IPS-20b (cell line): ENCODE measurements at regions not wholly inside any gene's neighbourhood (a gene's known extent, or its start where the extent isn't known, plus 50 kb on each side); places are given as distances from the start of the nearest gene placed in this dataset.
"Not testable (repeated sequence)": the region's sequence is repeated elsewhere in the genome, so short reads cannot be mapped to it uniquely, and the experiment has no call there.

ENCODE experiments used
- H3K27ac ChIP-seq: one replicate; pipeline ENCODE4 v1.5.1; 2013; ENCODE audit warnings: low read length
- H3K27me3 ChIP-seq: 2 replicates; pipeline ENCODE4 v1.6.1; 2013; ENCODE audit warnings: mild to moderate bottlenecking, low read length, inconsistent platforms; ENCODE audit not compliant: insufficient read depth
- H3K36me3 ChIP-seq: 2 replicates; pipeline ENCODE4 v1.6.1; 2013; ENCODE audit warnings: low read depth, mild to moderate bottlenecking, inconsistent platforms, low read length, moderate library complexity; ENCODE audit not compliant: insufficient read depth
- H3K4me1 ChIP-seq: 2 replicates; pipeline ENCODE4 v1.6.1; 2013; ENCODE audit warnings: mild to moderate bottlenecking, control low read depth, inconsistent platforms, low read length, moderate library complexity; ENCODE audit not compliant: insufficient read depth
- H3K4me3 ChIP-seq: 2 replicates; pipeline ENCODE4 v1.5.1; 2013; ENCODE audit warnings: mild to moderate bottlenecking, low read length, inconsistent platforms
- H3K9ac ChIP-seq: 2 replicates; pipeline ENCODE4 v1.6.1; 2013; ENCODE audit warnings: low read depth, mild to moderate bottlenecking, inconsistent platforms, low read length, moderate library complexity
- H3K9me3 ChIP-seq: 2 replicates; pipeline ENCODE4 v1.6.1; 2013; ENCODE audit warnings: mild to moderate bottlenecking, low read depth, low read length, inconsistent platforms; ENCODE audit not compliant: insufficient read depth

- Histone ChIP-seq H3K4me3 (no peak overlapping the region), H3K27me3 (no peaks in the 10 kb centered on the region), H3K36me3 (no peaks in the 10 kb centered on the region), H3K27ac (no peak overlapping the region), H3K9me3 (no peaks in the 10 kb centered on the region), H3K4me1 (peaks cover 7% of the 10 kb centered on the region; the same call in 1 of the 2 replicates), H3K9ac (no peak overlapping the region)
Observed at GRCh38 chr12:4190366-4191063, 83.0 kb upstream of the CCND2 start.

DNA sequence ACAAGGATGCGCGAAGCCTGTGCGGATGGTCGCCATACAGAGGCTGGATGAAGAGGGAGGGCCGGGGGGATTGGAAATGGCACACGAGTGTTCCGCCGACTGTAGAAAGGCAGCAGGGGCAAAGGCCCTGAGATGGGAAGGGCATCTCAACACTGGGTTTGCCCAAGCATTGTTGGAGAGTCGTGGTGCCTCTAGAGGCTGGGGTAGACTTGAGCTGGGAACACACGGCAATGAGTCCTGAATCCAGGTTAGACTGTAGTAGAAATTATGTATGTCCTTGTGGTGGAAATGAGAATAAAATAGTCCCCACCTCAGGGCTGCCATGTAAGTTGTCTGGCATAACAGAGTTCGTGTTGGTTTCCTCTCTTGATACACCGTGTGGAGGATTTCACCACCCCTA lies 83.8 kb upstream of the CCND2 start:
- no peaks in the 10 kb centered on the region for H3K9me3 ChIP-seq
- H3K36me3 ChIP-seq: no peaks in the 10 kb centered on the region
- peaks cover 7% of the 10 kb centered on the region; the same call in 1 of the 2 replicates for H3K4me1 ChIP-seq
- H3K4me3 ChIP-seq: no peak overlapping the region
- no peaks in the 10 kb centered on the region for H3K27me3 ChIP-seq
- no peak overlapping the region for H3K9ac ChIP-seq
- no peak overlapping the region for H3K27ac ChIP-seq

GRCh38 chr12:4187916-4188315 lies 85.6 kb upstream of the CCND2 start:
- Histone ChIP-seq H3K9ac (no peak overlapping the region), H3K27ac (no peak overlapping the region), H3K4me1 (no peaks in the 10 kb centered on the region; the same call in 1 of the 2 replicates), H3K36me3 (no peaks in the 10 kb centered on the region), H3K27me3 (no peaks in the 10 kb centered on the region), H3K9me3 (no peaks in the 10 kb centered on the region), H3K4me3 (no peak overlapping the region)

DNA sequence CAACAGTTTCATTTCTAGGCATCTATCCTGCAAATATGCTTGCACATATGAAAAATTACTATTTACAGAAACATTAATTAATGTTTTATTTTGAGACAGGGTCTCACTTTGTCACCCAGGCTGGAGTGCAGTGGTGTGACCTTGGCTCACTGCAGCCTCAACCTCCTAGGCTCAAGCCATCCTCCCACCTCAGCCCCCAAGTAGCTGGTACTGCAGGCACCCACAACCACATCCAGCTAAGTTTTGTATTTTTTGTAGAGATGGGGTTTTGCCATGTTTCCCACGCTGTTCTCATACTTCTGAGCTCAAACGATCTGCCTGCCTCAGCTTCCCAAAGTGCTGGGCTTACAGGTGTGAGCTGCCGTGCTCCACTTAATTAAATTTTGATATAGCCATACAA lies 86.2 kb upstream of the CCND2 start:
- not testable (repeated sequence) for H3K36me3 ChIP-seq, H3K27me3 ChIP-seq, H3K27ac ChIP-seq, H3K4me3 ChIP-seq, H3K9ac ChIP-seq, H3K9me3 ChIP-seq, H3K4me1 ChIP-seq

GRCh38 chr12:4178424-4179170 lies 95.0 kb upstream of the CCND2 start:
- no peaks in the 10 kb centered on the region for H3K27me3 ChIP-seq
- H3K27ac ChIP-seq: no peak overlapping the region
- no peaks in the 10 kb centered on the region for H3K36me3 ChIP-seq
- H3K4me3 ChIP-seq: no peak overlapping the region
- no peak overlapping the region for H3K9ac ChIP-seq
- H3K9me3 ChIP-seq: no peaks in the 10 kb centered on the region
- H3K4me1 ChIP-seq: peaks cover 3% of the 10 kb centered on the region; the same call in 1 of the 2 replicates

- no peak overlapping the region for H3K4me3 ChIP-seq
- H3K27ac ChIP-seq: no peak overlapping the region
- no peak overlapping the region for H3K9ac ChIP-seq
- H3K9me3 ChIP-seq: no peaks in the 10 kb centered on the region
- no peaks in the 10 kb centered on the region for H3K27me3 ChIP-seq
- peaks cover 3% of the 10 kb centered on the region; the same call in 1 of the 2 replicates for H3K4me1 ChIP-seq
- H3K36me3 ChIP-seq: no peaks in the 10 kb centered on the region
Observed at GRCh38 chr12:4177262-4177661, 96.3 kb upstream of the CCND2 start.

DNA sequence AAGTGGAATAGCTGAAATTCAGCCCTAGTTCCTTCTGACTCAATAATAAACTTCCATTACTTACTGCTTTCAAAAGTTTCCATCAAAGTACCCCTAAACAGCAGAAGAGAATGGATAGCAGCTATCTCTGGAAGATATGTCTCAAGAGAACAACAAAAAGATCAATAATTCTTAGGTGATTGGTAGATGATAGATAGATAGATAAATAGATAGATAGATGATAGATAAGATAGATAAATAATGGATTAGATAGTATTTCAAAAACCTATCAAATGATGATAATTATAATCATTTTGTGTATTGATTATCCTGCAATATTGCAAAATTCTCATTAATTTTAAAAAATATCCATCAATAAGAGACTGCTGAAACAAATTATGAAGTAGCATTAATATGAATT lies 97.4 kb upstream of the CCND2 start:
- H3K4me1 ChIP-seq: peaks cover 3% of the 10 kb centered on the region; the same call in 1 of the 2 replicates
- H3K27me3 ChIP-seq: no peaks in the 10 kb centered on the region
- H3K36me3 ChIP-seq: no peaks in the 10 kb centered on the region
- no peak overlapping the region for H3K27ac ChIP-seq
- no peak overlapping the region for H3K9ac ChIP-seq
- no peak overlapping the region for H3K4me3 ChIP-seq
- no peaks in the 10 kb centered on the region for H3K9me3 ChIP-seq

DNA sequence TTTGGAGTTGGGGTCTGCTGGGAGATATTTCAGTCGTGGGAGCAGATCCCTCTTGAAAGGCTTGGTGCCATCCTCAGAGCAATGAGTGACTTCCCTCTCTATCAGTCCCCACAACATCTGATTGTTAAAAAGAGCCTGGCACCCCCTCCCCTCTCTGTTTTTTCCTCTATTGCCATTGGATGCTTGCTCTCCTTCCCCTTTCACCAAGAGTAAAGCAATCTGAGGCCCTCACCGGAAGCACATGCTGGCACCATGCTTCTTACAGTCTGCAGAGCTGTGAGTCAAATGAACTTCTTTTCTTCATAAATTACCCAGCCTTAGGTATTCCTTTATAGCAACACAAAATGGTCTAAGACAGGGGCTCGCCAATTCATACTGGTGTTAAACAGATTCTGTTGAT lies 99.1 kb upstream of the CCND2 start:
- Histone ChIP-seq H3K9ac (no peak overlapping the region), H3K27ac (no peak overlapping the region), H3K4me1 (peaks cover 3% of the 10 kb centered on the region; the same call in 1 of the 2 replicates), H3K9me3 (no peaks in the 10 kb centered on the region), H3K27me3 (no peaks in the 10 kb centered on the region), H3K4me3 (no peak overlapping the region), H3K36me3 (no peaks in the 10 kb centered on the region)

- Histone ChIP-seq H3K9ac (no peak overlapping the region), H3K9me3 (no peaks in the 10 kb centered on the region), H3K27me3 (no peaks in the 10 kb centered on the region), H3K27ac (no peak overlapping the region), H3K4me3 (no peak overlapping the region), H3K36me3 (no peaks in the 10 kb centered on the region), H3K4me1 (peaks cover 8% of the 10 kb centered on the region)
Observed at GRCh38 chr12:4172999-4173398, 100.6 kb upstream of the CCND2 start.

GRCh38 chr12:4171742-4172141 lies 101.8 kb upstream of the CCND2 start:
- H3K36me3 ChIP-seq: no peaks in the 10 kb centered on the region
- no peak overlapping the region for H3K4me3 ChIP-seq
- no peak overlapping the region for H3K27ac ChIP-seq
- no peaks in the 10 kb centered on the region for H3K9me3 ChIP-seq
- H3K9ac ChIP-seq: no peak overlapping the region
- no peaks in the 10 kb centered on the region for H3K27me3 ChIP-seq
- peaks cover 13% of the 10 kb centered on the region for H3K4me1 ChIP-seq

DNA sequence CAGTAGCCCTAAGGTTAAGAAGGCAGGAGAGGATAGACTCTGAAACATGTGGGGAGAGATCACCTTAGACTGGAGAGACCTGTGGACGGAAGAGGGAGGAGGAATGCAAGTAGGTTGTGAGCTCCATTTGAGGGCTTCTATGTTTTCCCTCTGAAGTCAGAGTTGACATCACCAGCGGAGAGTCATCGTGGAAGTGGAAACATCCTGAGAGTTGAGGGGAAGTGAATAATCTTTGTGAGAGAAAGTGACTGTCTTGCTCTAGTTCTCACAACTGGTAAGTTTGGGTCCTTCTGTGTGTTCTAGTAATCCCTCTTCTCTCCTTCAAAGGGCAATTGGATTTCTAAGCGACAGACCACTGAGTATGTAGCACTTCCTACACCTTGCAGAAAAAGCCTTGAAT lies 103.6 kb upstream of the CCND2 start:
- Histone ChIP-seq H3K36me3 (no peaks in the 10 kb centered on the region), H3K9me3 (no peaks in the 10 kb centered on the region), H3K27ac (no peak overlapping the region), H3K4me1 (peaks cover 20% of the 10 kb centered on the region), H3K4me3 (no peak overlapping the region), H3K27me3 (peaks cover 6% of the 10 kb centered on the region; the same call in 1 of the 2 replicates), H3K9ac (no peak overlapping the region)

DNA sequence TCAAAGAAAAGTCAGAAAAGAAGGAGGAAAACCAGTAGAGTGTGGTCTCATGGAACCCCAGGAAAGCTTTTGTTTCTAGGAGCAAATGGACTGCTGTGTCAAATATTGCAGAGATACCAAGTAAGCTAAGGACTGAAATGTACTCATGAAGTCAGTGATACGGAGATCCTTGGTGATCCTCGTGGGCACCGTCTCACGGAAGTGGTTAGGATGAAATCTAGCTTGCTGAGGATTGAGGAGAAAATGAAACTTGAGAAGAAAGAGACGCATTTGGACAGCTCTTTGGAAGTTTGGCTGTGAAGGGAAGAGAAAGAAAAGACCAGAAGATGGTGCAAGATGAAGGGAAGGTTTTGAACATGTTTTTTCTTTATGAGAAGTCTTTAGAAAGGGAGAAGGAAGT lies 104.0 kb upstream of the CCND2 start:
- peaks cover 21% of the 10 kb centered on the region for H3K4me1 ChIP-seq
- H3K4me3 ChIP-seq: no peak overlapping the region
- H3K9ac ChIP-seq: no peak overlapping the region
- no peak overlapping the region for H3K27ac ChIP-seq
- no peaks in the 10 kb centered on the region for H3K9me3 ChIP-seq
- no peaks in the 10 kb centered on the region for H3K36me3 ChIP-seq
- H3K27me3 ChIP-seq: peaks cover 7% of the 10 kb centered on the region; the same call in 1 of the 2 replicates
